ENCODE measurements at regions not wholly inside any gene's neighbourhood (a gene's known extent, or its start where the extent isn't known, plus 50 kb on each side); places are given as distances from the start of the nearest gene placed in this dataset.

DNA sequence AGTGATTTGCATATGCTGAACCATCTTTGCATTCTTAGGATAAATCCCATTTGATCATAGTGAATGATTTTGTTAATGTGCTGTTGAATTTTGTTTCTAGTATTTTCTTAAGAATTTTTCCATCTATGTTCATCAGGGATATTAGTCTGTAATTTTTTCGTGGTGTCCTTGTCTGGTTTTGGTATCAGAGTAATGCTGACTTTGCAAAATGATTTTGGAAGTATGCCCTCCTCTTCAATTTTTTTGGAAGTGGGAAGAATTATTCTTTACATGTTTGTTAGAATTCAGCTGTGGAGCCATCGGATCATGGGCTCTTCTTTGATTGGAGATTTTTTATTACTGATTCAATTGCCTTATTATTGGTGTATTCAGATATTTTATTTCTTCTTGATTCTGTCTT is 54.0 kb upstream of the TRO start:
- no TSS peak for BruUV-seq (replicated peaks)
- peaks cover 35% of the 10 kb centered on the region for H3K27me3 Mint-ChIP-seq (ENCODE audit: insufficient read depth, unreplicated experiment)
- H3K36me3 Mint-ChIP-seq (ENCODE audit: insufficient read depth, unreplicated experiment), result no peaks in the 10 kb centered on the region
- no peaks in the 10 kb centered on the region for H3K4me1 Mint-ChIP-seq (ENCODE audit: insufficient read depth, unreplicated experiment)
- H3K4me3 Mint-ChIP-seq (ENCODE audit: unreplicated experiment), result no peak overlapping the region
- no peak for DNase-seq (ENCODE audit: unreplicated experiment)
- TF ChIP-seq, protein P1, sequence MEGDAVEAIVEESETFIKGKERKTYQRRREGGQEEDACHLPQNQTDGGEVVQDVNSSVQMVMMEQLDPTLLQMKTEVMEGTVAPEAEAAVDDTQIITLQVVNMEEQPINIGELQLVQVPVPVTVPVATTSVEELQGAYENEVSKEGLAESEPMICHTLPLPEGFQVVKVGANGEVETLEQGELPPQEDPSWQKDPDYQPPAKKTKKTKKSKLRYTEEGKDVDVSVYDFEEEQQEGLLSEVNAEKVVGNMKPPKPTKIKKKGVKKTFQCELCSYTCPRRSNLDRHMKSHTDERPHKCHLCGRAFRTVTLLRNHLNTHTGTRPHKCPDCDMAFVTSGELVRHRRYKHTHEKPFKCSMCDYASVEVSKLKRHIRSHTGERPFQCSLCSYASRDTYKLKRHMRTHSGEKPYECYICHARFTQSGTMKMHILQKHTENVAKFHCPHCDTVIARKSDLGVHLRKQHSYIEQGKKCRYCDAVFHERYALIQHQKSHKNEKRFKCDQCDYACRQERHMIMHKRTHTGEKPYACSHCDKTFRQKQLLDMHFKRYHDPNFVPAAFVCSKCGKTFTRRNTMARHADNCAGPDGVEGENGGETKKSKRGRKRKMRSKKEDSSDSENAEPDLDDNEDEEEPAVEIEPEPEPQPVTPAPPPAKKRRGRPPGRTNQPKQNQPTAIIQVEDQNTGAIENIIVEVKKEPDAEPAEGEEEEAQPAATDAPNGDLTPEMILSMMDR (IDR thresholded peaks at IDR 0.05; ENCODE audit: unreplicated experiment), result no peak
- CTCF ChIA-PET, result interaction anchor here (0.6 kb wide), 1 partner anchor 27 kb away, joined by 3 read pairs; no protein-coding TSS in a partner anchor
- POLR2A ChIA-PET, result no interaction called here
- H3K27ac Mint-ChIP-seq (ENCODE audit: low read depth, unreplicated experiment), result no peak overlapping the region
- no peaks in the 10 kb centered on the region for H3K9me3 Mint-ChIP-seq (ENCODE audit: unreplicated experiment)
- intact Hi-C loops (cut with micrococcal nuclease), result no loop called here
